PC-9 (cell line): ENCODE measurements at regions not wholly inside any gene's neighbourhood (a gene's known extent, or its start where the extent isn't known, plus 50 kb on each side); places are given as distances from the start of the nearest gene placed in this dataset.

Source experiments
- CTCF ChIP-seq: fragments of 200-600 bp; sonication (generic); conservative IDR thresholded peaks from 2 replicates; pipeline ENCODE4 v1.6.1; 2017; ENCODE audit warnings: mixed run types, antibody characterized with exemption, mild to moderate bottlenecking, moderate library complexity
- EZH2 ChIP-seq: fragments of 200-600 bp; sonication (generic); IDR thresholded peaks from 2 replicates; pipeline ENCODE4 v1.8.0; 2017; ENCODE audit warnings: antibody characterized with exemption, low read depth

- no peak for TF ChIP-seq CTCF
- no peak for TF ChIP-seq EZH2
Measured at GRCh38 chr13:73819711-73820110, 314.5 kb downstream of the KLF12 start.
